CD4-positive, alpha-beta T cell treated with Interleukin-2 at 100 ng/mL for 4 hours (primary cell): ENCODE measurements at regions not wholly inside any gene's neighbourhood (a gene's known extent, or its start where the extent isn't known, plus 50 kb on each side); places are given as distances from the start of the nearest gene placed in this dataset.
"Not testable (repeated sequence)": the region's sequence is repeated elsewhere in the genome, so short reads cannot be mapped to it uniquely, and the experiment has no call there.

Experiments
- DNase-seq: peaks from one replicate; pipeline ENCODE4 v3.0.0-alpha.2; 2020; ENCODE audit warnings: low spot score

DNA sequence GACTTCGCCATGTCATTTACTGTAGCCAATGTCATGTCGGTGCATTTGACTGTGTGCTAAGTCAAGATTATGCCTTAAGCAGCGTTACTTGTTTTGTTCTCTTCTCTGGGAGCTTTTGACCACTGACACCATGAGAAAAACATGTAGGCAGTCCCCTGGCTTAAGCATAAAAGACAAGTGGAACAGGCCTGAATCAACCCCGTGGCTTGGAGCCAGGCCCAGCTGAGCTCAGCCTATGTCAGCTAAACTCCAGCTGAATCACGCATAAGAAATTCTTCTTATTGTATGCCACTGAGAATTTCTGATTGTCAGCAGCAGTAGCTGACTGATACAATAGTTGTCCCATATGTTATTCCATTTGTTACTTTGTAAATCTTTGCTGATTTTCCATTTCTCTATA lies 261.9 kb downstream of the CBLL2 start:
- no peak for DNase-seq

DNA sequence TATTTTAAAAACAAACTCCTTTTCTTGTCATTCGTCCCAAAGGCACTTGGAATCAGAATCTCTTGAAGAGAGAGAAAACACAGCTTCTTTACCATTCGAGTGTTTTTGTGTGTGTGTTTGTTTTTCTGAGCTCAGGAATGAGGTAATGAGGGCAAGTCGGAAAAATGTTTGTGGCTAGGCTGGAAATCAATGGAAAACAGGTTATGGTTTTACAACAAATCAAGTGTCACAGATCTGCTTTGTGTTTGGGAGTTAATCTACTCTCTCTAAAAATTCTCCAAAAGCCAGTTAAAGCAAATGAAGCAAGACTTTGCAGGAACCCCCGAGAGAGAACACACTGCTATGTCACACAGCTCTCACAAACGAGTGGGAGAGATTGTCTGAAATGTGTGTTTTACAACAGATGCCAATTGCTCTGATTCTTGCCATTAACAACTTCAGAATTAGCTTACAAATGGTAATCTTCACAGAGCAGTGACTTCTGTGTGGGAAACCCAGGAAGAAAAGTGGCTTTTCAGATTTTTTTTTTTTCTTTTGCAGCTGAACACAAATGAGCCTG lies 264.1 kb downstream of the CBLL2 start:
- DNase-seq: no peak

DNA sequence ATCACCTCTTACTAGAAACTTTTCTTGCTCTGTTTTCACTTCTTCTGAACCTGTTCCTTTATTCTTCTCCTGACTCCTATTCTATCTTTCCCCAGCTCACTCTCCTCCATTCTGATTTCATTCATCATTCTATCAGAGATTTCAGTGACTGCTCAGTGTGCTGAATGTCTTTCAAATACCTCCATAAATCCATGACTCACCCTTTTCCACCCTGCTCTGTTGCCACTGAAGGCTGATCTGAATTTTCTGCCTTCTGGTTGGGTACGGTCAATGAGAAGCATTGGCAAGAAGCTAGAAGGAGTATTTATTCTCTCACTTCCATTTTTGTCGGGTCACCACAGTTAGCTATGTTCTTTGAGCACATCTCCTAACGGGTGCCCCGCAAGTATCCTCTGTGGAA lies 265.9 kb downstream of the CBLL2 start:
- no peak for DNase-seq

DNA sequence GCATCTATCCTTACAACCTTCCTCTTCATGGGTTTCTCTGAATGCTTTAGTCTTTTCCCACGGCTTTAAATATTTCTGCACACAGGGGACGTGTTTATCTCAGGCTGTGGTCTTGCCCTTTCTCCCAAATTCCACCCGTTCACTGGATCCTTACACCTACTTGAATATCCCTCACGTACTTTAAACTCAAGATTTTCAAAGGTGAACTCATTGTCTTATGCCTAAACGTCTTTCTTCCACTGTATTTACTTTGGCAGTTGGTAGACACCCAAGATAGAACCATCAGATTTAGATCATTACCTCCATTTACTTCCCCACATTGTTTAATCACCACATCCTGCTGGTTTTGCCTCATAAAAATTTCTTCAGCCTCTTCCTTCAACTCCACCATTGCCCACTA lies 269.2 kb downstream of the CBLL2 start:
- DNase-seq: no peak

DNA sequence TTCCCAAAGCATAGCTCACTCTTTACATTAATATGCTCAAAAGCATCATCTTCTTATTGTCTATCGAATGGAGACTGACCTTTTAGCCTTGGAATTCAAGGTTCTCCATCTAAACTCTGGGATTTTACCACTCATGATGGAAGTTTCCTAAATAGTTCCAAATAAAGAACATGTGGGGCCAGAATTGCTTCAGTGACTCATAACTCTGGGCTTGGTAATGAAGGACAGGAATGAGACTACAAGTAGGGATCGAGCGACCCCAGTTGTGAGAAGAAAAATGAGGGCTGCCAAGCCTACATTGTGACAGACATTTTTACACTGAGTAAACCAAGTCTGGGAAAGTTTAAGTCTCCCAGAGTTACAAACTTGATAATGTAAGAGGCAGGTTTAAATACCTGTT lies 269.9 kb downstream of the CBLL2 start:
- no peak for DNase-seq

DNA sequence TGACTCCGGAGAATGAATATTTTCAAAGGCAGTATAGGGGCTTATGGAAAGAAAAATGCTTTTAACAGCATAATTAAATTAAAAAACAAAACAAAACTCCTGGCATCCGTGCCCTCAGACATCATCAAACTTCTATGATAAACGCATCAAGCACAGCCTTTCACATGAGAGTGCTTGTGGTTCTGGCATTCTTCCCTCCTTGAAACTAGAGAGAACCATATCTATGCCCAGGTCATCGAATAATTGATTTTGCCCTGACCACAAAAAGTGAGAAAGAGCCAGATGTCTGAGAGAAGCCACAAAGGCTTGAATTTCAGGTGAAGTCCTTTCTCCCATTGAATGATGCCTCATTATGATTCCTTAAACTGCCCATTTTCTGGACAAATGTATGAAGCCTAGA lies 286.8 kb downstream of the CBLL2 start:
- no peak for DNase-seq

DNA sequence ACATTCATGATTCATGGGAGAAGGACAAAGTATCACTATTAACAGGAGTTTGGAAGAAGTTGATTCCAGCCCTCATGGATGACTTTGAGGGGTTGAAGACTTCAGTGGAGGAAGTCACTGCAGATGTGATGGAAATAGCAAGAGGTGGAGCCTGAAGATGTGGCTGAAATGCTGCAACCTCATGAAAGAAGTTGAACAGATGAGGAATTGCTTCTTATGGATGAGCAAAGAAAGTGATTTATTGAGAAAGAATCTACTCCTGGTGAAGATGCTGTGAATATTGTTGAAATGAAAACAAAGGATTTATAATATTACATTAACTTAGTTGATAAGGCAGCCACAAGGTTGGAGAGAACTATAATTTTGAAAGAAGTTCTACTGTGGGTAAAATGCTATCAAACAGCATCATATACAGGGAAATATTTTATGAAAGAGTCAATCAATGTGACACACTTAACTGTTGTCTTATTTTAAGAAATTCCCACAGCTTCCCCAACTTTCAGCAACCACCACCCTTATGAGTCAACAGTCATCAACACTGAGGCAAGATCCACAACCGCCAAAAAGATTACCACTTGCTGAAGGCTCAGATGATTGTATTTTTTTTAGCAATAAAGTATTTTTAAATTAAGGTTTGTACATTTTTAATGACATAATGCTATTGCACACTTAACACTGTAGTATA lies 302.6 kb downstream of the CBLL2 start:
- DNase-seq: no peak

DNA sequence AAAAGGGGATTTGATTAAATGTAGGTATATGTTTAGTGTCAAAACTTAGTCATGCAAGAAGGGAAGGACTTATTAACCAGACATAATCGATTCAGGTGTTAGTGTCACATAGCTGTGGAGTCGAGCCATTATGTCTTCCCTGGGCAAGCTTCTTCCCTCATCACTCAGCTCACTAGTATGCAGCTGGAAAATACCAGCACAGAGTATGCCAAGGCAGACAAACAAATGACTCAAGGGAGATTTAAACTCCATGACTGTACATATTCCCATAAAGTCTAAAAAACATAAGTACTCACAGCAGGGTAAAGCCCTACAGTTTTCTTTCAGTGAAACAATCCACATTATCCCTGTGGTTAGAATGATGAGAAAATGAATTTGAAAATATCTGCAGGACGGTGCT lies 304.5 kb downstream of the CBLL2 start:
- DNase-seq: no peak

DNA sequence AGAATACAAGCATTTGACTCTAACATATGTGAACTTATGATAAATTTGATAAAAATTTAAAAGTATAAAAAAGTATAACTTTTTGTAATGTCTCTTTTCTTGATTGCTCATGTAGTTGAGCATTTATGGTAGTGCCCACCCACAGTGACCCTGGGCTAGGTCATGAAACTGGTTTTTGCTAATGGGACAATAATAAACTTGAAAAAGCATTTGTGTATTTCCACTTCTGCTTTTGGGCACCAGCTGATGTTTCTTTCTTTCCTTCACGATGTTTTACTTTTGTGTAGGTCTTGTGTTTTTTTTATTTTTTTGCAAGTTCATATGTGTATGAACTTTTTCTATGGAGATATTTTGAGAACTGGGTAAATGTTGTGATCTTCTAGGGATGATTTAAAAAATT lies 313.1 kb downstream of the CBLL2 start:
- DNase-seq: no peak

DNA sequence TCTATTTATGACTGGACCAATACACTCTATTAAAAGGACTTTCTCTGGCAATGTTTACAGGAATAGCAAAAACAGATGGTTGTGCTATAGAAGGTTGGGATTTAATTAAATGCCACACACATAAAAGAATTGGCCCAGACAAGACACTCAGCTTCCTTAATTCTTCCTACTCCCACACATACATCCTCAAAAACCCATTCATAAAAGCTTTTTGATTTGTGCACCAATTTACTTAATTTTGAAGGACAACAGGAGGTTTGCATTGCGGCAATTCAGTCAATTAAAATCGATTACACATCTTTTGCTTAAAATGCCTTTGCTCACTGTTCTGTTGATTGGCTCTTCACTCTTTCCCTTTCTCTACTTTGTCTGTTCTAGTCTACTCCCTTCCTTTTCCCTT lies 317.1 kb downstream of the CBLL2 start:
- no peak for DNase-seq

DNA sequence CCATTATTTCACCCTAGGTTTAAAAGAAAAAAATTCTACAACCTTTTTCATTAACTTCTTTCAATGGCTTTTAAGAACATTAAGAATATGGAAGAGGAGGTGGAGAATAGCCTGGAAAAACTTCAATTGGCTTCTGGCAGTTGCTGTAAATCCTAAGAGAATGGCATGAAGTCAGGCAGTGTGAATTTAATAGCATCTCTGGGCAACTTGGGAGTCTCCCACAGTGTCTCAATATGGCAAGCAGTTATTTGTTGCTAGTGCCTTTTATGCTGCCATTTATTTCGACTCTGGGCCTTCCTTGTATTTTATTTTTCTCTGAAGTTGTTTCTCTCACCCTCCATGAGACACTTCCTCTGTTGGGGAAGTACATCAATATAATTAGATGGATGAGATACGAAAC lies 322.1 kb downstream of the CBLL2 start:
- DNase-seq: no peak

DNA sequence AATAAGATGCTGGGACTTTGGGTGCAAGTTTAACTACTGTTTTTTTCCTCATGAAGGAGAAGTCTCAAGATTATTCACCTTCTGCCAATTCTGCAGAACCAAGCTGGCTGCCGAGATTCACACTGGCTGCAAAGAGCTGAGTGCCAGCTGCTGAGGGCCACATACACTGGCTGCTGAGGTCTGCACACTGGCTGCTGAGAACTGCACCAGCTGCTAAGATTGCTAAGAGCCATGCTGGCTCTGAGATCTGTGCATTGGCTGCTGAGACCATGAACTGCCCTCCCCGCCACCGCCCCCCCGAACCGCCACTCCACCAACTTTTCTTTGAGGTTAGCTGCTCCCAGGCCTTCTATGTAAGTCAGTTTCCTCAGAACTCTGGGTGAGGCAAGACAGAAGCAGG lies 330.3 kb downstream of the CBLL2 start:
- DNase-seq: no peak

DNA sequence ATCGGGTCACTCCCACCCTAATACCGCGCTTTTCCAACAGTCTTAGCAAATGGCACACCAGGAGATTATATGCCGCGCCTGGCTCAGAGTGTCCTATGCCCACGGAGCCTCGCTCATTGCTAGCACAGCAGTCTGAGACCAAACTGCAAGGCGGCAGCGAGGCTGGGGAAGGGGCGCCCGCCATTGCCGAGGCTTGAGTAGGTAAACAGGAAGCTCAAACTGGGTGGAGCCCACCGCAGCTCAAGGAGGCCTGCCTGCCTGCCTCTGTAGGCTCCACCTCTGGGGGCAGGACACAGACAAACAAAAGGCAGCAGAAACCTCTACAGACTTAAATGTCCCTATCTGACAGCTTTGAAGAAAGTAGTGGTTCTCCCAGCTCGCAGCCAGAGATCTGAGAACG lies 336.7 kb downstream of the CBLL2 start:
- not testable (repeated sequence) for DNase-seq

DNA sequence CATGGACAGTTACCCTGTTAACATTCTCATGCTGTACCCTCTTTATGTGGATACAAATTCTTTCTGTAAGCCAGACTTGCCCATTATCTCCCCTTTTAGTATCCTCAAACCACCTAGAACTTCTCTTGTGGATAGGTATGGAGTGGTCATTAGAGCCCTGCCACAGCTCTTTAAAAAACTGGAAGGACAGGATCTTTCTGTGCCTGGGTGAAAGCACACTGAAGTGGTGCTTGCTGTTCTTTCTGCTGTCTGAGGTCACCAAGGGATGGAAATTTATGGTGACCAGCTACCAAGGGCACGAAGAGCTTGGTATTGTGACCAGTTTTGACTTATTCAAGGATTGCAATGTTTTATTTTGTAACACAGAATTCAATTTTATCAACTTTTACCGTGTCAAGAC lies 344.2 kb downstream of the CBLL2 start:
- no peak for DNase-seq

DNA sequence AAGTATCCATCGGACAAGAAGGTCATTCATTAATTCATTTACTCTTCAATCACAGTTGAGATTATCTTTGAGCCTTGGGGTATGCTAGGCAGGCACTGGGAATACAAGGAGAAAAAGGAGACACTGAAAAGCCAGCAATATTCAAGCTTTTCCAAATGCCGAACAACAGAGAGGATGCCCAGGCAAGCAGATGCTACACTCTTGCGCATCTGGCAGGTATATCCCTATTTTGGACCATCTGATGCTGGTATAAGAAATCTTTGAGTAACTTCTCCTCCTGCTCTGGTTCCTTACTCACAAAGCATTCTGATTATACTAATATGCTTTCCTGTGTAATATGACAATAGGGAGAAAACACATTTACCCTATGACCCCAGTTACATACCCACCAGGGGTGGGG lies 354.9 kb downstream of the CBLL2 start:
- DNase-seq: no peak

DNA sequence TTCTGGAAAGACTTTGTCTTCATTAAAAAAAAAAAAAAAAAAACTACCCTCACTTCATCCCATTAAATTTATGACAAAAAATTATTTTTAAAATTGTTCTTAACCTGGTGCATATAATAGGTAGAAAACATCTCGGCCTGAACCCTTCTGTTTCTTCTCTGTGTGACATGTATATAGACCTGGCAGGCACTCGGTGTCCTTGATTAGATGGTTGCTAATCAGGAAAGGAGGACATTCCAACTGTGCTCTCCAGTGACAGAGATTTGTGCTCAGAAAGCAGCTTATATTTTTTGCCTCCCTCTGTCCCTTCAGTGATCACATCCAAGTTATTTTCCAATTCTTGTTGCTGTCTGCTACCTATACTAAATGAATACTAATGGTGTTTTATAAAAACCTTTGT lies 355.6 kb downstream of the CBLL2 start:
- no peak for DNase-seq

DNA sequence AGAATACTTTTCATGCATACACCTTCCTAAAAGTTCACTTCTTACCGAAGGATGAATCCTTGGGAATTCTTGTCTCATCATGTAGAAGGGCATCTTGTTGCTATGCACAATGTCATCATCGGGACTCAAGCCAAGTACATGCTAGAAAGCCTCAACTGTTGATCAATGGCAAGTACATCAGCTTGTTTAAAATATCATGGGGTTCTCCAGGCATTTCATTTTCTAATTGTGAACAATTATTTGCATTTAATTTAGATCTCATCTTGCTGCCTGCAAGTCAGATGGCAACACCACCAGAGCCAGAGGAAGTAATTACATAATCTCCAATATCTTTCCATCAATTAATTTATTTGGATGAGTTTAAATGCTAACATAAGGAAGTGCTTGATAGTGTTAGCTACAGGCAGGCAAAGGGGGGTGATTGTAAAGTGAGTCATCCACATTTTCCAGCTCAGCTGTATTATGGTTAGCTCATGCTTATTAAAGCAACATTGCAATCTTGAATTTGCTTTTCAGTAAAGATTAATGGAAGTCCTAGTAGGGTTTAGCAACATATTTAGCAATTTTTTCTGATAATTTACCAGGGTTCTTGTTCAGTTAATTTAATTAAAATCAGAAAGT lies 356.5 kb downstream of the CBLL2 start:
- no peak for DNase-seq

DNA sequence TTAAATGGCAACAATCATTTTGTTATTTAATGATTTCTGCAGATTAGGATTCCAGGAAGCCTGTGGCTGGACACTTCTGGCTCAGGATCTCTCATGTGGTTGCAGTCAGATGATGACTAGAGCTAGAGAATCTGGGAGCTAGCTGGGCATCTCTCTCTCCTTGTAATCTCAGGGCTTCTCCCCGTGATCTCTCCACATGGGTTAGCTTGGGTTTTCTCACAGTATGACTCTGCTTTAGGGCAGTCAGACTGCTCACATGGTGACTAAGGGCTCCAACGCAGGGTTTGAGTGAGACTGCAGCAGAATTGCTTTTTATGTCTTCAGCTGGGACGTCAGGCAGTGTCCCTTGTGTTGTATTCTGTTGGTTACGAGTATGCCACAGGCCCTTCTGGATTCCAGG lies 361.4 kb downstream of the CBLL2 start:
- no peak for DNase-seq

DNA sequence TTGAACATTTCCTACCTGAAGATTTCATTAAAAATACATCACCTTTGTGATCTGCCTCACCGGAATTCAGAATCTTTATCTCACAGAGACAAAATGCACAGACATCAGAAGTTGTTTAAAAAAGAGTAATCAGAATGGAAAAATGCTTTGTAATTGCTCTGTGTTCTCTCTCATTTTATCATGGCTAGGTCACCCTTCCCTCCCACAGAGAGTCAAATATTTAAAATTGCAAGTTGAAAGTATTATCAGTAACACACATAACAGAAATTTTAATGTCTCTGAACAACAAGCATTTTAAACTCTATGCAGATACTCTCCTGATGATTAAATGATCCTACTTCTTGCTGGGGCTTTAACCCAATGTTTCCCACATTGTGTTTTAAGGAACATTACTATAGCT lies 362.0 kb downstream of the CBLL2 start:
- no peak for DNase-seq

DNA sequence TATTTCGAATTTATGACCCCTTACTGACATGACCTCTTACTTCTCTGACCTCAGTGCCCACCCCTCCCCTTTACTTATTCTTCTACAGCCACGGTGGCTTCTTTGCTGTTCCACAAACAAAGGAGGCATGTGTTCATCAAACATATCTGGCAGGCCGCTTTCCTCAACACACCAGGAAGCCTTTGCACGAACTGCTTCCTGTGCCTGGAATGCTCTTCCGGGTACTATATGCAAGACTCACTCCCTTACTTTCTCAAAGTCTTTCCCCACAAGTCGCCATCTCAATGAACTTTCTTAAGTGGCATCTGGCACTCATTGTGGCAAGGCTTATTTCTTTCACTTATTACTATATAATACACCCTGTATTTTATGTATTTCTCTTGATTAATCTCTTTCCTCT lies 351.5 kb upstream of the DDX53 start:
- DNase-seq: no peak

DNA sequence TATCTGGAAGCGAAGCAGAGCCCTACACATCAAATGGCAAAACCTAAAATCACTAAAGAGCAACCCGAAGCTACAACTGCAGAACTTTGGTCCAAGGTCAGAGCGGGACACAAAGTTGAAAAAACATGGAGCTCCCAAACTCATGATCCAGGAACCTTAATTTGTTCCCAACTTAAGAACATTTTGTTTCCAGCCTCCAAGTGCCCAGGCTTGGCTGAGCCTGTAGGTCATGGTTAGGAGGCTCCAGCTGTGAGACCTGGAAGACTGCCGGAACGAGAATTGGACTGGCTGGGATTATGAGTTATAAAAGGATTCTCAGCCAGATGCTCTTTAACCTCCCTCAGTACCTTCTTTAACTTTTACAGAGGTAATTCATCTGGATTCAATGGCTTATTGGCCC lies 349.1 kb upstream of the DDX53 start:
- no peak for DNase-seq

DNA sequence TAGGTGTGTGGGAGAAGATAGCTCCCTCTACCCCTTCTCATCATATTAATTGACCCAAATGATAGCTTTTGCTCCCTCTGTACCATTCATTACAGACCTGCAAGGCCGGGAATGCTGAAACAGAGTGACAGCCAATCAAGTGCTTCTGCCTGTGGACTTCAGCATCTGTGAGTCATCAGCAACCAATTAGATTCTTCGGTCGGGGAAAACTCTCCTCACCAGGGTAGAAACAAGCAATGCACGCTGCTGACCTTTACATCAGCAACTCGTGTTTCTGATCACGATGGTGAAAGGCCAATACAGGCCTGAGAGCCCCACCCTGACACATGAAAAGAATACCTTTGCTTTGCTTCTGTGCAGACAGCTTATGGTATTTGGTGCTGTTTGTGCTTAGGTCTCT lies 347.2 kb upstream of the DDX53 start:
- DNase-seq: no peak

DNA sequence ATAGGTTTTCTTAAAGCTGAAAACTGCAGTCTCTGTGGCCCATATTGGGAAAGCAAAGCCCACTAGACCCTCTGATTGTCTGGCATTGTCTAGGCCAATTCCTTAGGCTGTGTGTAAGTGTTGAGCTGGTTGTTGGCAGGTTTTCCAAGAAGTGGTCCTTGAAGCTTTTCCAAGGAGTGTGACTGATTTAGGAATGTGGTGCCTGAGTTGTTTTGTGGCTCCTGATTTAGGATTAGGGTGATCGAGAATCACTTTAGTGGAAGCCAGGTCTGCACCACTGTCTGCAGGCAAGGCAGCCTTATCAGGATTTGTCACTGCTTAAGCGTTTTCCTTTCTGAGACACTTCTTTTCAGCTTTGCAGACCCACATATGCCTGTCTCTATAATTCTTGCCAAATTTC lies 339.0 kb upstream of the DDX53 start:
- DNase-seq: no peak

DNA sequence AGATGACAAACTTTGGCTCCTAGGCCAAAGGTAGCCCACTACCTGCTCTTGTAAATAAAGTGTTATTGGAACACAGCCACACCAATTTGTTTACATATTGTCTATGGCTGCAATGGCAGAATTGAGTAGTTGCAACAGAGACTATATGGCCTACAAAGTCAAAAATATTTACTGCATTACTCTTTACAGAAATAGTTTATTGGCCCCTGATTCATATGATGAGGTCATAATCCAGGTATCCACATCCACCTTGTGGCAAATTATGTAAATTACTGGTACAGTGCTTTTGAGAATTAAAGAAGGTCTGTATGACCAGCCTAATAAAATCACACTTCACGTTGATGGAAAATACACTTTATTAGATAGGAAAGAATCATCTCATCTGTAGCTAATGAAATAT lies 337.0 kb upstream of the DDX53 start:
- no peak for DNase-seq
